HG03432 (cell line): ENCODE measurements at regions not wholly inside any gene's neighbourhood (a gene's known extent, or its start where the extent isn't known, plus 50 kb on each side); places are given as distances from the start of the nearest gene placed in this dataset.

ENCODE experiments used
- ATAC-seq: cut with Tn5 transposase; IDR thresholded peaks from one replicate; pipeline ENCODE4 v1.9.1; 2021; ENCODE audit warnings: mild to moderate bottlenecking, moderate library complexity; ENCODE audit not compliant: unreplicated experiment

DNA sequence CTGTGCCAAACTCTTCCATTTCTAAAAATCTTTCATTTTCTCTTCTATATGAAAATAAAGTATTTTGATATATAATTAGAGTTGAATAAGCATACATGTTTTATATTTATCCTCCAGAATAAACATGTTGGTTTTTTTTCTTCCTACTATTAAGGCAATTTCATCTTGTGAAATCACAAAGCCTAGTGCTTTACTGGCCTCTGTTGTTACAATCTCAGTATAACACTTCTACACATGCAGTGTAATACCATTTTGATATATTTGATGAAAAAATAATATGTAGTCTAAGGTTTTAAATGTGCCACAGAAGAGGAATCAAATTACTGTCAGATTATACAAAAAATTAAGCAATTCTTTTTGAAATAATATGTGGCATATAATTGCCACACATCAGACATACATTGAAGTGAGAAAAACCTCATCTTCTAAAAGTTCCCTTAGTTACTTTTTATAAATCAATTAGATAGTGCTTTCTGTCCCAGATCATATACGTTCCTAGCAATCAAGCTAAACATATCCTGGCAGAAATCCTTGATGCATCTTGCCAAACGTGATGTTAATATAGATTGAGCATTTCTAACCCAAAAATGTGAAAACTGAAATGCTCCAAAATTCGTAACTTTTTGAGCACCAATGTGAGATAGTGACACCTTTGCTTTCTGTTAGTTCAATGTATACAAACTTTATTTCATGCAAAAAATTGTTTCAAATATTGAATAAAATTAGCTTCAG lies 225.1 kb upstream of the MANEA start:
- ATAC-seq = no peak

DNA sequence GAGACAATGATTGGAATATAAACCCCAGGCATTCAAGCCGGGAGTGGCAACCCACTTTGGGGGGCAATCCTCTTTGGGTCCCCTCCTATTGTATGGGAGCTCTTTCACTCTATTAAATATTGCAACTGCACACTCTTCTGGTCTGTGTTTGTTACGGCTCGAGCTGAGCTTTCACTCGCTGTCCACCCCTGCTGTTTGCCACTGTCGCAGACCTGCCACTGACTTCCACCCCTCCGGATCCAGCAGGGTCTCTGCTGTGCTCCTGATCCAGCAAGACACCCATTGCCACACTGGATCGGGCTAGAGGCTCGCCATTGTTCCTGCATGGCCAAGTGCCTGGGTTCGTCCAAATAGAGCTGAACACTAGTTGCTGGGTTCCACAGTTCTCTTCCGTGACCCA lies 222.8 kb upstream of the MANEA start:
- no peak for ATAC-seq

DNA sequence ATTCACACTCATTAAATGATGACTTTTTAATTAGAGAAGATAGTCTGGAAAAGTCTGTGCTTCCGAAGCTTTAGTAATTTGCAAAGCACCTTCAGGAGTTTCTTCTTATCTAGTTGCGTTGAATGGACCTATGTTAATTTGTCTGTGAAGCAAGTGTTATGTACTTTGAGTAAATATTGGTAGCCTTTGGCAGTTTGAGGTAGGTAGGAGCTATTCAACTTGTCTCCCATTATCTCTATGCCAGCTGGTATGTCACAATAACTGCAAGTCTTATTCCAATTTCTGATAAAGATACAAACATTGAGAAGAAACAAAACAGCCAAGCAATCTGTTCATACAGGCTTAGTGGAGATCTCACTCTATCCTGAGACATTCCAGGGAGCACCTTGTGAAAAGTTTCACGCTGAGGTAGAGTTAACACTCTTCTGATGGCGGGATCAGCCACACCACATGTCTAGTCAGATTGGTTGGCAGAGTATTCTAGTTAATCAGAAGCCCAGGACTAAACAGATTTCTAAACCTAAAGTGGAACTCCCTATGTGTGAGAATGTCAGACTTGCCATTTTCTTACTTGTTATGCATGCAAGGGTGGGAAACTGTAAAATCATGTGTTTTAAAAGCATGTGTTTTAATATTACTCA lies 219.8 kb upstream of the MANEA start:
- no peak for ATAC-seq

DNA sequence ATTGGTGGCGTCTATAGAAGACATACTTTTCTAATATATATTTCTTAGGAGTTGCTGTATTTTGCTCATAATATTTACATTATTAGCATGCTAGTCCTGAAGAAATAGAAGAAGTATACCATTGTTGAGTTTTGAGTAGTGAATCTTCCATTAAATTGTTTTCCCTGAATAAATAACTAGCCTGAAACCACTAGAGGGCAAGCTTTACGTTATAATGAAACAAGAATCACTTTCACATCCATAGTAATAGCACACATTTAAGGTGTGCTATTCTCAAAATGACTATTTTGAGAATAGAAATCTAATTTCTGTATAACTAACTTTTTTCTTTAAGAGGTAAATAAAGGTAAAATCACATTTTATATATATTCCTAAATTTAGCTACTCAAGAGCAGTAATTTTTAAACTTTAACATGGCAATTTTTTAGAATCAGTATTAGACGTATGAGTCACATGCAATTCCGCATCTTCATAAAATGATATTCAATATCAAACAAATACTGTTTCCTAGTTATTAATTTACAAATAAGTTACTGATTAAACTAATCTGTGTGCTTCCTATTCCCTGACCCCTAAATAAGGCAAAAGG lies 213.2 kb upstream of the MANEA start:
- peak; percentile 91 for ATAC-seq

DNA sequence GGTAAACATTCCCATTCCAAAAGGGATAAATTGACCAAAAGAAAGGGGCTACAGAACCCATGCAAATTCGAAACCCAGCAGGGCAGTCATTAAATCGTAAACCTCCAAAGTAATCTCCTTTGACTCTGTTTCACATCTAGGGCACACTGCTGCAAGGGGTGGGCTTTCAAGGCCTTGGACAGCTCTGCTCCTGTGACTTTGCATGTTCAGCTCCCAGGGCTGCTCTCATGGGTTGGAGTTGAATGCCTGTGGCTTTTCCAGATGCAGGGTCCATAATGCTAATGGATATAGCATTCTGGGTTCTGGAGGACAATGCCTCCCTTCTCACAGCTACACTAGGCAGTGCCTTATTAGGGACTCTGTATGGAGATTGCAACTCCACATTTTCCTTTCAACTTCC lies 211.9 kb upstream of the MANEA start:
- ATAC-seq = no peak

DNA sequence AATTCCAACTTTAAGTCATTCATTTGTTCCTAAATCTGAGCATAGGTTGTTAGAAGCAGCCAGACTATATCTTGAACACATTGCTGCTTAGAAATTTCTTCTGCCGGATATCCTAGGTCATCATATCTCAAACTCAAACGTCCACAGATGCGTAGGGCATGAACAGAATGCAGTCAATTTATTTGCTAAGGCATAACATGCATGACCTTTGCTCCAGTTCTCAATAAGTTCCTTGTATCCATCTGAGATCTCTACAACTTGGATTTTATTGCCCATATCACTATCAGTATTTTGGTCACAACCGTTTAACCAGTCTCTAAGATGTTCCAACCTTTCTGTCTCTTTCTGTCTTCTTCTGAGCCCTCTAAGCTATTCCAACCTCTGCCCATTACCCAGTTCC lies 210.9 kb upstream of the MANEA start:
- ATAC-seq = no peak

DNA sequence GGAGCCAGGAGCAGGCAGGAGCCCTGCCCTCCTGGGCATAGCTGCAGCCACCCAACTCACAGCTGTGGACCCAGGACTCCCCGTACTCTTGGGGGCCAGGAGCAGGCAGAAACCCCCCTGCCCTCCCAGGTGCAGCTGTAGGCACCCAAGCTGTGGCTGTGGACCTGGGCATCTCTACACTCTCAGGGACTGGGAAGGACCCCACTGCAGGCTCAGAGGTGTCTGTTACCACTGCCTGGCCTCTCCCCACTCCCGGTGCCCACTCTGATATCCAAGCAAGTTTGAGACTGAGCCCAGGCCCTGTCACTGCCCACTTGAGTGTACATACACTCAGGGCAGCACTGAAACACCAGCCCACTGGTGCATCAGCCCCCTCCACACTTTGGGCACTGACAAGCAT lies 193.5 kb upstream of the MANEA start:
- no peak for ATAC-seq

DNA sequence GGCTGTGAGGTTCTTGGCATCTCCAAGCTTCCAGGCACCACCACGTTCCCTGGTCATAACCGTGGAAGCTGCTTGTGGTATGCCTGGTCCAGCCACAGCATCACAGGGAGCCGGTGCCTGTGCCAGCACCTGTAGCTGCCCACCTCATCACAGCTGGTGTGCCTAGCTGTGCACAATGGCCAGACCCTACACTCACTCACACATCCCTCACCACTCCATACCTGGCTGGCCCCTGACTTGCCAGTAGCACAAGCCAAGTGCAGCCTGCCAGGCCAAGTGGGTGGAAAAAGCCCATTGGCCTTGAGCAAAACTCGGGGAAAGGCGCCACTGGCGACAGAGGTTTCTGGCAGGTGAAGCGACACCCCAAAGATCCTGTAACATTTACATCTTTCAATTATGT lies 192.3 kb upstream of the MANEA start:
- no peak for ATAC-seq

DNA sequence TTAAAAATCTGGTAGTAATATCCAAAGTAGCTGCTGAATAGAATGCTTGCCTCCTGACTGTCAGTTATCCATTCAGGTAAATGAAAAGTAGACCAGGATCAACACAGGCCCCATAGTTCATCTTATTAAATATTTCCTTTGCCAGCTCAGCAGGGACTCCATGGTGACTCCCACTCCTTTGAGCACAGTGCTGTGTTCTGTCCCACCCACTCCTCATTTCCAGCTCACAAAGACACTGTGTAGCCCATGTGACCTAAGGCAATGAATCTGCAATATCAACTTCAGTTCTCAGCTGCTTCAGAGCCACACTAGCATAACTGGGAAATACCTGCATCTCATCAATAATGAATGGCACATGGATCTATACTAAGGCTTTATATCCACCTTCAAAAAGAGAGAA lies 189.5 kb upstream of the MANEA start:
- ATAC-seq = no peak

DNA sequence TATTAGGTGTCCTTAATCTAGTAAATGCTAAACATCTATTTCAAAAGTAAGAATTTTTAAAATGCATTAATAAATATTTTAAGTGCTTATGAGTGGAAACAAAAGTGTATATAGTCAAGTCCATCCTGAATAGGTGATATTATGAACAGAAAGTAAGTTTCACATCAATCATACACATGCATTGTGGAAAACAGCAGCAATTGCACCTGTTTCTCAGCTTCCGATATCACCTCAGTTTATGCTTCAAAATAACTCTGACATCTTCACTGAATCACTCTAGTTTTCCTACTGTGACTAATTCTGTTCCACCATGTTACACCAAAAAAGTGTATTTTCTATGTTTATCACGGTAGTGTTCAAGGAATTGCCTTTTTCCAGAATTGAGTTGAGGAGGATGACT lies 172.6 kb upstream of the MANEA start:
- ATAC-seq = no peak

DNA sequence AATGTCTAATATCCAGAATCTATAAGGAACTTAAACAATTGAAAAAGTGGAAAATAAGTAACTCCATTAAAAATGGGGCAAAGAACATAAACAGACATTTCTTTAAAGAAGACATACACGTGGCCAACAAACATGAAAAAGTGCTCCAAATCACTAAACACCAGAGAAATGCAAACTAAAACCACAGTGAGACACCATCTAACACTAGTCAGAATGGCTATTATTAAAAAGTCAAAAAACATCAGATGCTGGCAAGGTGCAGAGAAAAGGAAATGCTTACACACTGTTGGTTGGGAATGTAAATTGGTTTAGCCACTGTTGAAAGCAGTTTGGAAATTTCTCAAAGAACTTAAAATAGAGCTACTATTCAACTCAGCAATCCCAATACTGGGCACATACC lies 169.2 kb upstream of the MANEA start:
- no peak for ATAC-seq

DNA sequence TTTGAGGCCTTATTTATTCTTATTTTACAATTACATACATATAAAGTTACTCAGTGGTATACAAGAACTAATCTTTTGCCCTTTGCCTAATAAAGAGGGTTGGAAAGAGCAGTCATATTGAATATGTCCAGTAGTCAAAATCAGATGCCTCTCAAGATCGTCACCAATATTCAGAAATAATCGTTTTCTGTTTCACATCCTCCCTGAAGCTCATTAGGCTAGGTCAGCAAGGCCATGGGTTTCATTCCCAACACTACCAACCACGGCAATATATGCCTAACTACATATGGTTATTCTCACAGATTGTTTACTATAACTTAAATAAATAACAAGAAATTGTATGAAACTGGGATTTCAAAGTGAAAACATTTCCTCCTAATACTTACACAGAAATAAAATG lies 167.2 kb upstream of the MANEA start:
- ATAC-seq = no peak

DNA sequence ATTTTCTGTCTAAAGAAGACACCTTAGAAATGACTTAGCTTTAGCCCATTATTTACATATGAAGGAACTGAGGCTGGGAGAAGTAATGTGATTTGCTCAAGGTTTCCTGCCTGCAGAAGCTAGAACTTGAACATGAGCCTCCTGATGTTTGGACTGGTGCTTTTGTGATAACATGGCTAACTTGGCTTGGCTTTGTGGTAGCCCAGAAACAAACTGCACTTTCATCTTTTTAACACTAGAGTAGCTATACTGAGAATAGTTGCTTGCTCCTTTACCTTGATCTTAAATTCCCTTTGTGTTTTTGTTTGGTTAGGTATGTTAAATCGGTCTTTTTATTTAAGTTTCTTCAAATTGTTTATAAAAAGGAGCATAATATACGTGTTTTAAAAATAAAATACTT lies 163.5 kb upstream of the MANEA start:
- no peak for ATAC-seq

DNA sequence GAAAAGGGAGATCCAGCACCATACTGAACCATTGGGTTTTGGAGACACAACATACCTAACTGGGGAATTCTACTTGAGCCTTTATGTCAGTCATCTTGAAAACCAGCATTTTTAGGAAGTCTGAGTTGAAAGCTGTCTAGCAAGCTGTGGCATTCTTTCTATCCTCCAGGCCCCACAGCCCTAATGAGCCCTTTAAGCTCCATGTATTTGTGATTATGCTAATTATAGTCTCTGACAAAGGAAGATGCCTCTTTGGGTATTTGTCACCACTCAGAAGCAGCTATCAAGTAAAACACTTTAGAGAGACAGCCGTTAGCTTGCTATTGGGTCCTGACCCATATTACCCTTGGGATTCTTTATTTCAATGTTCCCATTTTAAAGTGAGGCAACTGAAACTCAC lies 159.5 kb upstream of the MANEA start:
- ATAC-seq = no peak

DNA sequence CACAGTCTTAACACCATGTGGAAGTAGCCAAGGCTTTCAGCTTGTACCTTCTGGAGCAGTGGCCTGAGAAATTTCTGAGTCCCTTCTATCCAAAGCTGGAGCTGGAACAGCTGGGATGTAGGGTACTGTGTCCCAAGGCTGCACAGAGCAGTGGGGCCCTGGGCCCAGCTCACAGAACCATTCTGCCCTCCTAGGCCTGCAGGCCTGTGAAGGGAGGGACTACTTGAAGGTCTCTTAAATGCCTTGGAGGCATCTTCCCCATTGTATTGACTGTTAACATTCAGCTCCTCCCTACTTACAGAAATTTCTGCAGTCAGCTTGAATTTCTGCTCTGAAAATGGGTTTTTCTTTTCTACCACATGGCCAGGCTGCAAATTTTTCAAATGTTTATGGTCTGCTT lies 156.5 kb upstream of the MANEA start:
- ATAC-seq = no peak

DNA sequence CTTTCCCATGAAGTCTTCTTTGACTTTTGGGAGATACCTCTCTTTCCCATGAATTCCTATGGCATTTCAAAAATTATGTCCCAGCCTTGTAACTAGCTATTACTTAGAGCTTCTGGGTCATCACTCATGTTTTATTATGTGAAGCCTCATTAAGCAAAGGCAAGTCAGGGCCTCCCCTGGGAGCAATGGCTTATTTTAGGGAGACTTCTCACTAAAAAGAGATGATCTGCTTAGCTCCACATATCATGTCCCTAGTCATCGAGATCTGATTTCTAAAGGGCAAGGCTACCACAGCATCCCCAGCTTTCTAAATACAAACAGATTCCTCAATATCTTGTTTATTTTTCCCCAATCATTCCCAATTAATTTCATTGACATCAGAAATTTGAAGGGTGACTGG lies 154.0 kb upstream of the MANEA start:
- no peak for ATAC-seq

DNA sequence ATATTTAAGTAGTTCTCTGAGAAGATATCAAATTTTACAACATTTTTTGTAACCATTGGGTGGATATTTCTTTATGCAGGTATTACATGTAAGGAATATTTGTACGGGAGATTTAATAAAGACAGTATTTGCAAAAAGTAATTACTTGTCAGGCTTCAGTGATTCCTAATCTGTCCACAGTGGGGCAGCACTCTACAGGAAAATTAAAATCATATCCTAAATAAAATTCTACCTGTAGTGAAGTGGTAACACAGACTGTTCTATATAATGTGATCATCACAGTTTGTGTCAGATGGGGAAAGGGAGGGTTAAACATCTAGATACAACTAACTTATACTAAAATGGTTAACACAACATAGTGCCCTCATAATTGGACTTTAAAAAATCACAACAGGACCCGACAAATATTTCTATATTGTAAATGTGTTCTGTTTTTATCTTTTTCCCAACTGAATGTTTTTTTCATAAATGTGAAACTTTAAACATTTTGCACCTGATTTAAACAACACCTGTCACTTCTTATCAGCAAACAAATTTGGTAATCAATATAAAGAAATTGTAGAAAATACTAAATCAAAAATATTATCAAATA lies 145.6 kb upstream of the MANEA start:
- ATAC-seq = peak; percentile 65

DNA sequence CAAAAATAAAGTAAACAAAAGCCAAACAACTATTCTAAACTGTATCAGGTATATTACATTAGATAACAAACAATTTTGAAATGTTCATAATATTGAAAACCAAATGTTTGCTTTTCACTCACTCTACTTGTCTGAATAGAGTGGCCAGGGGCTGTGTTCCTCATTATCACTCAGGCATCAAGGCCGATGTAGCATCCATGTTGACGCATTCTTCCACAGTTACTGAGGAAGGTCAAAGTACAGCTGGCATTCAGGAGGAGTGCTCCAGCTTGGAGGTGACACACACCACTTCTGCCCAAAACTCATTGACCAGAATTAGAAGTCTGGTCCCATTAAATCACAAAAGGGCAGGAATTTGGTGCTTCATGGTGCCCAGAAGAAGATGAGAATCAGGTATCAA lies 137.6 kb upstream of the MANEA start:
- ATAC-seq = no peak

DNA sequence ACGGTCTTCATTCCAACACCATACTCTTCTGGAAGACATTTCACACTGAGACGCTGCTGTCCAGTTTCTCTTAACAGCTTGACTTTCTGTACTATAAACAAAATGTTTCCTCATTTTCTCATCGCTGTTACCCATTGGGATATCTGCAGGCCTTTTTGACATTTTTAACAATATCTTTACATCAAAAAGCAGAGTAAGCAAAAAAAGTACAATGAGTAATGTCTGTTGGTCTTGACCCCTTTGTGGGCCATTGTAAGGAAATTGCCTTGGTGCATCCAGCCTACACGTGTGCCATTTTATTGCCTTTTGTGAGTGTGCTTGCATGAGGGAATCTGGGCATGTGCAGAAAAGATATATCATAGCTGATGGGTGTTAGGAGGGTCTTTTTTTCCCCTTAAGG lies 129.1 kb upstream of the MANEA start:
- no peak for ATAC-seq

DNA sequence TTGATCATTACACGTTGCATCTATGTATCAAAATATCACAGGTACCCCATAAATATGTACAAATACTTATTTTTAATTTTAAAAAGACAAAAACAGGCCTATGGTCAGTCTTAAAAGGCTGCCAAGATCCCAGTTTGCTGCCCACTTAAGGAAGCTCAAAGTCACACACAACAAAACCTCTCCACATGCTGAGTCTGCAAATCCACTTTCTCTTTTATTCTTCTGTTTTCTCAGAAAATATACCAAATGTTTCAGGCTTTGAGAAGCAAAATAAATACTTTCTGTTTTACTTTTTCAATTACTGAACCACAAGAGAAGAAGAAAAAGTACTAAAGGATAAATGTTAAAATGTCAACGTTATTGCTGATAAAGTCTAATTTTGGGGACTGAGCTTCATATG lies 107.8 kb upstream of the MANEA start:
- ATAC-seq = no peak

DNA sequence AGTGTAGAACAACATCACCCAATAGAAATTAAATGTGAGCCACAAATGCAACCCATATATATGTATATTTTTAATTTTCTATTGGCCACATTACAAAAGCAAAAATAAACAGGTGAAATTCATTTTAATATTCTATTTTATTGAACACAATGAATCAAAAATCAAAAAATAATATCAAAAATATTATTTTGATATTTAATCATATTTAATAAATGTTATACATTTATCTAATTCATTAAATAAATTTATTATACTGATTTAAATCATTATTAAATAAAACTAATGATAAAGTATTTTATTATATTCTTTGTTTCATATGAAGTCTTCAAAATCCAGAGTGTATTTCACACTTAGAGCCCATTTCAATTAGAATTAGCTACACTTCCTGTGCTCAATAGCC lies 98.4 kb upstream of the MANEA start:
- ATAC-seq = no peak

DNA sequence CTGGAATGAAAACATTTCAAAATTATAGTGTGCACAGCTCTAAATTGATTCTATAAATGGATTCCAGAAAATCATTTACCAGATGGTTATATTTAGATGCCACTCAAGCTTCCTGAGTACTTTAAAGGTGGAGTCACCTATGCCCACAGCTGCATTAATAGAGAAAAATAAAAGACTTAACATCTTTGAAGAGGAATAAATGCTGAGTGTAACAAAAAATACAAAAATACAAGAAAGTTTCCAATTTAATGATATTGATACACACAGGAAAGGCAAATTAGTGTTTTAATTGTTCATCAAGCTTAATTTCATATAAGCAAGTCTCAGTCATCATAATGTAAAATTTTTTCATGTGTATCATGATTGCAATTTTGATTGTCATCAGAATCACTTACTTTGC lies 89.5 kb upstream of the MANEA start:
- no peak for ATAC-seq
